HG03469 (cell line): ENCODE measurements at regions not wholly inside any gene's neighbourhood (a gene's known extent, or its start where the extent isn't known, plus 50 kb on each side); places are given as distances from the start of the nearest gene placed in this dataset.

Experiments used
- ATAC-seq: cut with Tn5 transposase; IDR thresholded peaks from one replicate; pipeline ENCODE4 v1.9.1; 2021; ENCODE audit warnings: mild to moderate bottlenecking, moderate library complexity, moderate number of reproducible peaks; ENCODE audit not compliant: unreplicated experiment

- ATAC-seq: no peak
These were observed 51.2 kb upstream of the ABCC4 start for GRCh38 chr13:95352486-95352885.

GRCh38 chr13:95354156-95354555 lies 52.9 kb upstream of the ABCC4 start:
- no peak for ATAC-seq

DNA sequence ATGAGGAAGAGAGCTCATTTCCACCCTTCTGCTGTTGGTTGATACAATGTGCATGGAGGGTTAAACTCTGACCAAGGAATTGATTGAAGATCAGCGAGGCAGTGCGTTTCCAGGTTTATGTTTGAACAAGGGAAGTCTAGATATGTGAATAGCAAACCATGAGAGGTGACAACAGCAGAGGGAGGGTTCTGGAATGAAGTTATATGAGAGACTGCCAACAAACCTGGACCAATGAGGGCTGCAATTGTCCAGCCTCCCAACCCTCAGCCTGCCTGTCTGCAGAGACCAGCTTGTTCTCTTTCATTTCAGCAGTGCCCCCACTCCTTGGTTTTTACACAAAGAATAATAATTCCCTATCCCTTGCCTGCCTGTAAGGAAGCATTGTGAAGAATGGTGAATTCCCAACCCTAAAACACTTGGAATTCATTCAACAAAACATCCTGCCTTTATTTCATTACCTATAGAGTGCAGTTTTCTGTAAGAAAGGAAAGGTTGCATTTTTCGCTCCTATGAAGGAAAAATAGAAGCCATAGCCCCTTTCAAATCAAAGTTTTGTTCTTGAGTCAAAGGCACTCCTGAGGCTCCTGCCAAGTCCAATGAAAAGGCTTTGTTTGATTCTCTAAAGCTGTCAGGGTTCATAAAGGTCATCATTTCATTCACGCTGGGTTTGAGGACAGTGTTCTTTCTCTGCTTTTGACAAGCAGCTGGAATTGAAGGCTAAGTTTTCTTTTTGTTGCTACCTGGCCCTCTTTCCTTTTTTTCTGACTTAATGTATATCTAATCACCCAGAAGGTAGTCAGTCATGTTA lies 53.6 kb upstream of the ABCC4 start:
- ATAC-seq: no peak

GRCh38 chr13:95355494-95355893 lies 54.2 kb upstream of the ABCC4 start:
- no peak for ATAC-seq

- ATAC-seq: no peak
These were observed 55.7 kb upstream of the ABCC4 start for GRCh38 chr13:95356916-95357315.

- no peak for ATAC-seq
These were observed 56.6 kb upstream of the ABCC4 start for GRCh38 chr13:95357875-95358274.

DNA sequence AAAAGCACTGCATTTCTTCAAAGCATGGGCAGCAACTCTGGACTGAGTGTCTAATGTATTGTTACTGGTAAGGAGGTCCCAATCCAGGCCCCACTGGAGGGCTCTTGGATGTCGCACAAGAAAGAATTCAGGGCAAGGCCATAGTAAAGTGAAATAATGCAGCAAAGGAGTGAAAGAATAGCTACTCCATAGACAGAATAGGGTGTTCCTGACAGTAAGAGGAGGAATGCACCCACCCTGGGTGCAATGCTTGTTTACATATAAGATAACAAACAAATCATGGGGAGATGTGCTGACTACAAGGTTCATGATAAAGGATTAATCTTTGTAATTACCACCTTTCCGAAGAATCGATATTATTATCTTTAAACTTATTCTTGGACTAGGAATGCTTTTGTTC lies 58.8 kb upstream of the ABCC4 start:
- no peak for ATAC-seq

DNA sequence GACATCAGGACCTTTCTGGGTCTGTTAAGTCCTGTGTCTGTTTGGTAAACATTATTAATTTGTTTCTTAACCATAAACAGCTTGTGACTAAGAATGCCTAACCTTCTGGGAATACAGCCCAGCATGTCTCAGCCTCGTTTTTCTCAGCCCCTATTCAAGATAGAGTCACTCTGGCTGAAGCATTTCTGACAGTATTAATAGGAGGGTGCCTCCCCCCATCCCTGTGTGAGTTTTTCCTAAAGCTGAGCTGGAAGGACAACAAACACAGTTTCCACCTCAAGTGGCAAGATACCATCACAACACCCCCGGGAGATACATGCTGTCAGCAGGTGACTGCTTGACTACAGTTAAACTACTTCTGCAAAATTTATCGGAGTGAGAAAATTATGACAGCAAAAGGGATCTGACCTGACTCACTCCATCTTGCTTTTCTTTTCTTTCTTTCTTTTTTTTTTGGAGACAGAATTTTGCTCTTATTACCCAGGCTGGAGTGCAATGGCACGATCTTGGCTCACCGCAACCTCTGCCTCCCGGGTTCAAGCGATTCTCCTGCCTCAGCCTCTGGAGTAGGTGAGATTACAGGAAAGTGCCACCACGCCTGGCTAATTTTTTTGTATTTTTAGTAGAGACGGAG lies 59.3 kb upstream of the ABCC4 start:
- no peak for ATAC-seq

DNA sequence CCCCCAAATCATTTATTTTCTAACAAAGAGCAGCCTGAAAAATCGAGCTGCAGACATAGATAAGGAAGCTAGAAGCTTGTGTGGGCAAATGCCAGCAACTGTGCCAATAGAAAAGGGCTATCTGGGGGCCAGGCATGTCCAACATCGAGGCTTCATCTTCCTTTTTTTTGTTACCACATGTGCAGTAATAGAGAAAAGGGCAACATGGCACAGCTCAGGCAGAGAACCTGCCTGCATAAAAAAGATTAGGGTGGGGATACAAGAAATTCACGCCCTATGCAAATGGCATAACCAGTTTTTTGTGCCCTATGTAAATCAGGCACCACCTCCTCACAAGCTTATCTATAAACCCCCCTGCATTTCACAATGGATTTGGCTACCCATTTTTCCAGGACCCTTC lies 60.4 kb upstream of the ABCC4 start:
- no peak for ATAC-seq

DNA sequence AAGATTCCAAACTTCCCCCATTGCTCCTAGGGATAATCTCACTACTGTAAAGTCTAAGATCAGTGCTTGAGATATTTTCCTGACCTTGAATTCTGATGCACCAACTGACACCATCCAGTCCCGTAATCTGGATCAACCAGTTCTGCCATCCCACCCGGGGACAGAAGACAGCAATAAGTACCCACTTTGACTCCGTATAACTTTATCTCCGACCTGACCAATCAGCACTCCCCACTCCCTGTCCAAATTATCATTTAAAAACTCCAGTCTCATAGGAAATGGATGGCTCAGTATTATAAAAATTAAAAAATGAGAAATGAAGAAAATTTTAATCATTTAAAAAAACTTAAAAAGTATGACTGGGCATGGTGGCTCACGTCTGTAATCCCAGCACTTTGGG lies 61.4 kb upstream of the ABCC4 start:
- ATAC-seq: no peak

DNA sequence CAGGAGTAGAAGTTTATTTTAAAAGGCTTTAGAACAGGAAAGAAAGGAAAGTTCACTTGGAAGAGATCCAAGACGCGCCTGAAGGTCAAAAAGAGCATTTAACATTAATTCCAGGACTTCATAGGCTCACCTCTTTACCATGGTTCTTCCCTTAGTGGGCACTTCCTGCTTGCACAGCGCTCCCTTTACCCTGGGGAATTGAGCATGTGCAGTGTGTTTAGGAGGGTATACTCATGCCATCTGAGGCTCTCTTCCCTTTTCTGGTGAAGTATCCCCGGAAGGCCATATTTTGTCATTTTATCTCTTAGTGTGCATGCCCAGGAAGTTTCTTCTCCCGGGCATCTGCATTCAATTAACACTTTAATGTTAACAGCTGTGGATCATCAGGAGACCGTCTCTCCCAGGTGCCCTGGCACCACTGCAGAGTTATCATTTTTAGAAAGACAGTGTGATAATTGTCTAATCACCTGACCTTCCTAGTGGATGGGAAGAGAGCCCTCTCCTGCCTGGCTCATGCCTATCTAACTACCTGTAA lies 66.1 kb upstream of the ABCC4 start:
- ATAC-seq: no peak

GRCh38 chr13:95368998-95369397 lies 67.7 kb upstream of the ABCC4 start:
- ATAC-seq: no peak

DNA sequence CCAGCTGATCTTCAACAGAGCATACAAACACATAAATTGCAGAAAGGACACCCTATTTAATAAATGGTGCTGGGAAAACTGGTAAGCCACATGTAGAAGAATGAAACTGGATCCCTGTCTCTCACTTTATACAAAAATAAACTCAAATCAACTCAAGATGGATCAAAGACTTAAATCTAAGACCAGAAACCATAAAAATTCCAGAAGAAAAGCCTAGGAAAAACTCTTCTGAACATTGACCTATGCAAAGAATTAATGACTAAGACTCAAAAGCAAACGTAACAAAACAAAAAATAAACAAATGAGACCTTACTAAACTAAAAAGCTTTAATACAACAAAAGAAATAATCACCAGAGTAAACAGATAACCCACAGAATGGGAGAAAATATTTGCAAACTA lies 74.5 kb upstream of the ABCC4 start:
- no peak for ATAC-seq

DNA sequence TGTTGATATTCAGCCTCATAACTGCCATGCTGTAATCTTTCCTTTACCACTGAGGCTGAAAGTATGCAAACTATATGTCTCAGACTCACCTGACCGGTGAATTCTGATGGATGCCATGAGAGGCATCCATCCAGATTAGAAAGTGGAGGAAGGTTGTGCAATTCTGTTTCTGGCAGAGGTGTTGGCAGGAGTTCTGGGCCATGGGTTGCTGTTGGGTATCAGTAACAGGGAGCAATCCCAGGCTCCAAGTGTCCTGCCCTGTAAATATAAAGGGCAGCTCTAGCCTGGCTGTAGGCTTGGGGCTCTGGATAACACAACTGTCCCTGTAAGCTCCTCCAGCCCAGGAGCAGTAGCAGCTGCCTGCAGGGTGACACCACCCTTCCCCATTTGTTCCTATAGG lies 77.4 kb upstream of the ABCC4 start:
- no peak for ATAC-seq

- peak; percentile 86 for ATAC-seq
These were observed 79.4 kb upstream of the ABCC4 start for GRCh38 chr13:95380468-95381211.

- ATAC-seq: no peak
These were observed 79.9 kb upstream of the ABCC4 start for GRCh38 chr13:95381212-95381527.

DNA sequence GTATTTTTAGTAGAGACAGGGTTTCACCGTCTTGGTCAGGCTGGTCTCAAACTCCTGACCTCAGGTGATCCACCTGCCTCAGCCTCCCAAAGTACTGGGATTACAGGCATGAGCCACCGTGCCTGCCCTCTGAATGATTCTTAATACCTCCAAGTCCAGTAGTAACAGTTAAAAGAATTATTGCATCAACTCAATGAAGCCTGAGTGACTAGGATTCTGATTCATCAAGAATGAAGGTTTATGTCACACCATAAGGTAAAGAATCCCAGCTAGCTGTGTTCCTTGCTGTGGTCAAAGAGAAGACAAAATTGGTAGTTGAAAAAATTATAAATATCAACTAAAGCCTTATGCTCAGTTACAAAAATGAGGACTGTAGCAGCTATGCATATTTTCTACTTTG lies 81.2 kb upstream of the ABCC4 start:
- no peak for ATAC-seq

DNA sequence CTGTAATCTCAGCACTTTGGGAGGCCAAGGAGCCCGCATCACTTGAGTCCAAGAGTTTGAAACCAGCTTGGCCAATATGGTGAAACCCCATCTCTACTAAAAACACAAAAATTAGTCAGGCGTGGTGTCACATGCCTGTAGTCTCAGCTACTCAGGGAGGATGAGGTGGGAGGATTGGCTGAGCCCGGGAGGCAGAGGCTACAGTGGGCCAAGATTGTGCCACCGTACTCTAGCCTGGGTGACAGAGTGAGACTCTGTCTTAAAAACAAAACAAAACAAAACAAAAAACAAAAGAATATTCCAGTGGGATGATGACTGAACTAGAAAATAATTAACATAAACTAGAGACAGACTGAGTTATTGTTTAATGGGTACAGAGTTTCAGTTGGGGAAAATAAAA lies 81.7 kb upstream of the ABCC4 start:
- ATAC-seq: no peak

DNA sequence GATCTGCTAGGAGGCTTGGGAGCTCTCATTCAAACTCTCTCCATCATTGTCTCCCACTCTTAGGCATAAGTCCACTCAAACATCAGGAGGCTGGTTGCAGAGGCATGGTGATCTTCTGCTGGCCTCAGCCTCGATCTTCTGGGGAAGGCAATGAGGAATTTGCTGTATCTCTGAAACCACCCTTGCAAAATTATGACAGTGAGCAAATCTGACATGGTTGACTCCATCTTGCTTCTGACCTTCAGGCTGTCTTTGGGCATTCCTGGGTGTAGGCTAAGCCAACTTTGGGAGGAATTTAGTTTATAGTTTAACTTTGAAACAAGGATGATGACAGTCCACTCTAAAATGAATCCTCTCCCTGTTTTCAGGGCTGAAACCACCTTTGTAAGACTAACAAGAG lies 84.1 kb upstream of the ABCC4 start:
- ATAC-seq: no peak

GRCh38 chr13:95385798-95386197 lies 84.5 kb upstream of the ABCC4 start:
- no peak for ATAC-seq

- no peak for ATAC-seq
These were observed 85.1 kb upstream of the ABCC4 start for GRCh38 chr13:95386370-95386769.

DNA sequence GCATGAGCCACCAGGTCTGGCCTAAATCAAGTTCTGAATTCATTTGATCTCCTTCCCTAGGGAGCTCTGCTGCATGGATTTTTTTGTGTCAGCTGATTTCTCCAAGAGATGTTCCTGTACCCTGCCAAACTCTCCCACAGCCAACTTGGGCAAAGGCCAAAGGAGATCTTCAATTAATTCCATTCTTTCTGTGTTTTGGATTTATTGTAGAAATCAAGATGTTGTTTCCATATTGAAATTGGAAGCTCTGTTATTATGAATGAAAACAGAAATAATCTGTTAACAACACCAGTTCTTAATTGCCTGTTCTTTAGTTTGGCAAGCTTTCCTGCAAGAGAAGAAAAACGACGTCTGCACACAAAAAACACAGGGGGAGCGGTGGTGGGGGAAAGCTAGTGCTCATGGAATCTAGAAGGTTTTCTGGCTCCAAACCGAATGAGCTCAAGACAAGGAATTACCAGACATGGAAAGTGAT lies 86.5 kb upstream of the ABCC4 start:
- ATAC-seq: no peak
